ENCODE measurements at regions not wholly inside any gene's neighbourhood (a gene's known extent, or its start where the extent isn't known, plus 50 kb on each side); places are given as distances from the start of the nearest gene placed in this dataset.

- TF ChIP-seq CTCF (IDR thresholded peaks at IDR 0.05; ENCODE audit: insufficient read depth, low read length, poor library complexity, severe bottlenecking): no peak
- H3K36me3 ChIP-seq (ENCODE audit: control insufficient read depth, insufficient read depth, low read length): no peaks in the 10 kb centered on the region
- no peak for DNase-seq (ENCODE audit: extremely low read depth, insufficient read length)
- no peaks in the 10 kb centered on the region; the same call in 1 of the 2 replicates for H3K27me3 ChIP-seq (replicated peaks; ENCODE audit: control insufficient read depth, insufficient read depth, low read length)
- H3K4me3 ChIP-seq (replicated peaks; ENCODE audit: low read depth, low read length): no peak overlapping the region
These were observed 91.5 kb upstream of the DNAH5 start for GRCh38 chr5:14035859-14036503.

- no peaks in the 10 kb centered on the region; the same call in 1 of the 2 replicates for H3K27me3 ChIP-seq (replicated peaks; ENCODE audit: control insufficient read depth, insufficient read depth, low read length)
- no peak for TF ChIP-seq CTCF (IDR thresholded peaks at IDR 0.05; ENCODE audit: insufficient read depth, low read length, poor library complexity, severe bottlenecking)
- H3K4me3 ChIP-seq (replicated peaks; ENCODE audit: low read depth, low read length): no peak overlapping the region
- no peaks in the 10 kb centered on the region for H3K36me3 ChIP-seq (ENCODE audit: control insufficient read depth, insufficient read depth, low read length)
- no peak for DNase-seq (ENCODE audit: extremely low read depth, insufficient read length)
These were observed 90.5 kb upstream of the DNAH5 start for GRCh38 chr5:14034963-14035362.

- H3K36me3 ChIP-seq (ENCODE audit: control insufficient read depth, insufficient read depth, low read length): no peaks in the 10 kb centered on the region
- no peak for DNase-seq (ENCODE audit: extremely low read depth, insufficient read length)
- no peak for TF ChIP-seq CTCF (IDR thresholded peaks at IDR 0.05; ENCODE audit: insufficient read depth, low read length, poor library complexity, severe bottlenecking)
- H3K4me3 ChIP-seq (replicated peaks; ENCODE audit: low read depth, low read length): no peak overlapping the region
- no peaks in the 10 kb centered on the region; the same call in 1 of the 2 replicates for H3K27me3 ChIP-seq (replicated peaks; ENCODE audit: control insufficient read depth, insufficient read depth, low read length)
These were observed 88.4 kb upstream of the DNAH5 start for GRCh38 chr5:14032918-14033317.

GRCh38 chr5:14028938-14029584, 84.6 kb upstream of the DNAH5 start:
- DNase-seq (ENCODE audit: extremely low read depth, insufficient read length): no peak
- no peak for TF ChIP-seq CTCF (IDR thresholded peaks at IDR 0.05; ENCODE audit: insufficient read depth, low read length, poor library complexity, severe bottlenecking)
- Histone ChIP-seq H3K36me3 (ENCODE audit: control insufficient read depth, insufficient read depth, low read length) (no peaks in the 10 kb centered on the region), H3K27me3 (replicated peaks; ENCODE audit: control insufficient read depth, insufficient read depth, low read length) (no peaks in the 10 kb centered on the region; the same call in 1 of the 2 replicates), H3K4me3 (replicated peaks; ENCODE audit: low read depth, low read length) (no peak overlapping the region)

- H3K27me3 ChIP-seq (replicated peaks; ENCODE audit: control insufficient read depth, insufficient read depth, low read length): no peaks in the 10 kb centered on the region; the same call in 1 of the 2 replicates
- DNase-seq (ENCODE audit: extremely low read depth, insufficient read length): no peak
- H3K36me3 ChIP-seq (ENCODE audit: control insufficient read depth, insufficient read depth, low read length): no peaks in the 10 kb centered on the region
- H3K4me3 ChIP-seq (replicated peaks; ENCODE audit: low read depth, low read length): no peak overlapping the region
- TF ChIP-seq CTCF (IDR thresholded peaks at IDR 0.05; ENCODE audit: insufficient read depth, low read length, poor library complexity, severe bottlenecking): no peak
These were observed 83.7 kb upstream of the DNAH5 start for GRCh38 chr5:14028188-14028587.
